ENCODE measurements at regions not wholly inside any gene's neighbourhood (a gene's known extent, or its start where the extent isn't known, plus 50 kb on each side); places are given as distances from the start of the nearest gene placed in this dataset.
"Not testable (repeated sequence)": the region's sequence is repeated elsewhere in the genome, so short reads cannot be mapped to it uniquely, and the experiment has no call there.

DNA sequence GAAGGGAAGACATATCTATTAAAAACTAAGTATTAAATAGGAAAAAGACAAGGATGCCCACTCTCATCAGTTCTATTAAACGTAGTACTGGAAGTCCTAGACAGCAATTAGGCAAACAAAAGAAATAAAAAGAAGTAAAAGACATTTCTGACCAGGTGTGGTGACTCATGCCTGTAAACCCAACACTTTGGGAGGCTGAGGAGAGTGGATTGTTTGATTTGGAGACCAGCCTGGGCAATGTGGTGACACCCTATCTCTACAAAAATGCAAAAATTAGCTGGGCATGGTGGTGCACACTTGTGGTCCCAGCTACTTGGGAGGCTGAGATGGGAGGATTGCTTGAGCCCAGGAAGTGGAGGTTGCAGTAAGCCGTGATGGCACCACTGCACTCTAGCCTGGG is 1071.8 kb downstream of the FAT4 start:
- no peak for DNase-seq

DNA sequence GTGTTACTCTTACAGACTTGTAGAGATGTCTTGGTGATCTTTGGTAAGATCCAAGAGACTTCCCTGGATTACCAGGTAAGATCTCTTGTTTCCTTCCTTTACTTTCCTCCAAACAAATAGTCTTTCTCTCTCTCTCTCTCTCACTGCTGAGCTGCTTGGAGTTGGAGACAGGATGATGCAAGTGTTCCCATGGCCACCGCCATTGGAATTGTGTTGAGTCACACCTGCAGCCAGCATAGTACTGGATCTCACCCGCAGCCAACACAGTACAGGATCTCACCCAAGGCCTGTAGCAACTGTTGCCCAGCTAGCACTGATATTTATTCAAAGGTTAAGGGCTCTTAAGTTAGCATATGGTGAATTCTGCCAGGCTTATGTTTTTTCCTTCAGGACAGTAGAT is 1080.9 kb downstream of the FAT4 start:
- DNase-seq = no peak

- DNase-seq = no peak
These were observed 1081.4 kb downstream of the FAT4 start for GRCh38 chr4:126396121-126396520.

DNA sequence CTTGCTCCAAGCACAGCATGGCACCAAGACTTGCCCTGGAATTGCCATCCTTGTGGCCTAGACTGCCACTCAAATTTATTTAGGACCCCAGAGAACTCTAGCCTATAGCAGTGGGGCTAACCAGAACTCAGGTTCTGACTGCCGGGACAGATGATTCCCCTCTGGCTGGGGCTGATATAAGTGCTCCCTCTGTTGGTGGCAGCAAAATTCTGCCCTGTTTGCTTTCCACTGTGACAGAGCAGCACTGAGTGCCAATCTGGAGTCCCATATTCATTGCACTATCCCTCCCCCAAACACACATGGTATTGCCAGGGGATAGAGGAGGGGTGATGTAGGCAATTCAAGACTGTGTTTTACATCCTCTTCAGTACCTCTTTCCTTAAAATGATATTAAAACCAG is 1081.9 kb downstream of the FAT4 start:
- DNase-seq = peak; percentile 6 to 13

DNA sequence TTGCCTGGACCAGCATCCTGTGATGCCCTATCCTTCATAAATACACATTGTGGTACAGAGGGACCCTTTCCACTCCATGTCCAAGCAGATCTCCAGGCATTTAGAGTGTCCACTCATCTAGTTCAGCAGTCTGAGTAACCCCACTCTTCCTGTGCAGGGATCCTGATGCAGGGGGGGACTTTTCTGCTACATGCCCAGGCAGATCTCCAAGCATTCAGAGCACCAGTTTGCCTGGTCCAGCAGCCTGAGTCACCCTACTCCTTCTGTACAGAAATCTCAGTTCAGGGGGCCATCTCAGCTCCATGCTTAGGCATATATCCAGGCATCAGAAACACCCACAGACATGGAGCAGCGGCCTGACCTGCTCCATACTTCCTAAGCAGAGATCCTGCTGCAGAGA is 1089.8 kb downstream of the FAT4 start:
- no peak for DNase-seq

- DNase-seq = peak; percentile 31 to 34
These were observed 1090.7 kb downstream of the FAT4 start for GRCh38 chr4:126405369-126405982.

GRCh38 chr4:126409746-126410145 is 1095.0 kb downstream of the FAT4 start:
- DNase-seq = no peak

DNA sequence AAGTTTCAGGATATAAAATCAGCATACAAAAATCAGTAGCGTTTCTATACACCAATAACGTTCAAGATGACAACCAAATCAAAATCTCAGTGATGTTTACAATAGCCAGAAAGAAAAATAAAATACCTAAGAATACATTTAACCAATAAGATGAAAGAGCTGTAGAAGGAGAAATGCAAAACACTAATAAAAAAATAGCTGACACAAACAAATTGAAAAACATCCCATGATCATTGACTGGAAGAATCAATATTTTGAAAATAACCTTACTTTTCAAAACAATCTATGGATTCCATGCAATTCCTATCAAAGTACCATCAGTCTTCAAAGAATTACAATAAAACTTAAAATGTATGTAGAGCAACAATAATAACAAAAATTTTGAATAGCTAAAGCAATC is 1096.3 kb downstream of the FAT4 start:
- no peak for DNase-seq

DNA sequence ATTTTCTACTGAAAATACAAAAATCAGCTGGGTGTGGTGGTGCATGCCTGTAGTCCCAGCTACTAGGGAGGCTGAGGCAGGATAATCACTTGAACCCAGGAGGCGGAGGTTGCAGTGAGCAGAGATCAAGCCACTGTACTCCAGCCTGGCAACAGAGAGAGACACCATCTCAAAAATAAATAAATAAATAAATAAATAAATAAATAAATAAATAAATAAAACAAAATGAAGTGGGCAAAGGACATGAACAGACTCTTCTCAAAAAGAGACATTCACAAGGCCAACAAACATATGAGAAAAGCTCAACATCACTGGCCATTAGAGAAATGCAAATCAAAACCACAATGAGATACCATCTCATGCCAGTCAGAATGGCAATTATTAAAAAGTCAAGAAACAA is 1097.6 kb downstream of the FAT4 start:
- DNase-seq = not testable (repeated sequence)

GRCh38 chr4:126414741-126415140 is 1100.0 kb downstream of the FAT4 start:
- no peak for DNase-seq

- no peak for DNase-seq
These were observed 1104.5 kb downstream of the FAT4 start for GRCh38 chr4:126419266-126419665.

- DNase-seq = no peak
These were observed 1113.1 kb downstream of the FAT4 start for GRCh38 chr4:126427853-126428252.

DNA sequence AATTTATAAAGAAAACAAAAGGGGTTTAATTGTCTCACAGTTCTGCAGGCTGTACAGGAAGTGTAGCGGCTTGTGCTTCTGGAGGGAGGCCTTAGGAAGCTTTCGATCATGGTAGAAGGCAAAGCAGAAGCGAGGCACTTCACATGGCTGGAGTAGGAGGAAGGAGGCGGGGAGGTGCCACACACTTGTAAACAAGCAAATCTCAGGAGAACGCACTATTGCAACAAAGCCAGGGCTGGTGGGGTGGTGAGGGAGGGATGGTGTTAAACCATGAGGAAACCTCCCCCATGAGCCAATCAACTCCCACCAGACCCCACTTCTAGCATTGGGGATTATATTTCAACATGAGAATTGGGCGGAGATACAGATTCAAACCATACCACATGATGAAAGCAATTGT is 1116.3 kb downstream of the FAT4 start:
- no peak for DNase-seq

DNA sequence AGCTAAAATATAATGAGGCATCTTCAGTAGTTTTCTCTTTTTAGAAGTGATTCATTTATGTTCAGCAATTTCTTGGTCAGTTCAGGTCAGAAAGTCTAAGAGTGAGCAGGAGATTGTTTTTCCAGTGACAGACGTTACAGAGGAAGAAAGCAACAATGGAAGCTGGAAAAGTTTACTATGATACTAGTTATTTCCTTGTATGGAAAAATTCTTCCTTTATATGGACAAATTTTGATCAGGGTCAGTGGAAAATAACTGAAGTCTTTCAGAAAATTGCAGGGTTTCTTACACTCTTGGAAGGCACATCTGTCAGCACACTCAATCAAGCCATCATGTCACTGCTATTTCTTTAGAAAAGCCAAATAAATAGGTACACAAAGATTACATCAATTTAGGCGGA is 1120.7 kb downstream of the FAT4 start:
- no peak for DNase-seq

- DNase-seq = no peak
These were observed 1125.5 kb downstream of the FAT4 start for GRCh38 chr4:126440297-126440696.

DNA sequence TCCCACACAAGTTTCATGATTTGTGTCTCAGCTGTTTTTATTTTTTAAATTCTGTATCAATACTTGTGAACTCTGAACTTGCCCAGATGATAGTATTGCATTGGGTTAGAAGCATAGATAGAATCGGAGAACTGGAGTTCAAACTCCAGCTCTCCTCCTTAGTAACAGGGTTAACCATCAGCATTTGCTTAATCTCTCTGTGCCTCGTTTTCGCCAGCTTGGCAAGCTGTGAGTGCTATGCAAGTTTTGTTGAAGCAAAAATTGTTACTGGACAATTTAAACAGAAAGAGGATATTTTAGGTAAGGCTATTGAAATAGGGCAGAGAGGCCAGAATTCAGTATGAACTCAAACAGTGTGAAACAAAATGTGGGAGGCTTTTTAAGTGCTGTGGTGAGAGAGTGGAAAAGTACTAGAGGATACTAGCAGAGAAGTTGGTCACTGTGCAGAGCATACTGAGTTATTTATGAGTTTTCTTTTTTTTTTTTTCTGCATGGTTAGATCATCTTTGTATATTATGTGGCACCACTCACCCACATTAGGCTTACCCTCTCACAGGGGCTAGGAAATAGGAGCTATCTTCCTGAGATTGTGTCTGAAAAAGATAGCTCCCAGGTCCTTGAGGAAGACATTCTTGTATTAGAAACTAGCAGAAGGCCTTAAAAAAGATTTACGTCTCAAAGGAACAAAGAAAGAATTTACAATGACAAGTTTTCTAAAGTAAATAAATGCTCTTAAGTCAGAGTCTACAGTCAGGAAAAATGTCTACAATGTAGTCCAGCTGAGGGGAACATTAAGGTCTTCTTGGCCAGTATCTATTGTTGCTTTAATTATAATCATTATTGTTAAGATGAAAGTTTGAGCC is 1126.6 kb downstream of the FAT4 start:
- DNase-seq = peak in 1 of 2 experiments; percentile 15

DNA sequence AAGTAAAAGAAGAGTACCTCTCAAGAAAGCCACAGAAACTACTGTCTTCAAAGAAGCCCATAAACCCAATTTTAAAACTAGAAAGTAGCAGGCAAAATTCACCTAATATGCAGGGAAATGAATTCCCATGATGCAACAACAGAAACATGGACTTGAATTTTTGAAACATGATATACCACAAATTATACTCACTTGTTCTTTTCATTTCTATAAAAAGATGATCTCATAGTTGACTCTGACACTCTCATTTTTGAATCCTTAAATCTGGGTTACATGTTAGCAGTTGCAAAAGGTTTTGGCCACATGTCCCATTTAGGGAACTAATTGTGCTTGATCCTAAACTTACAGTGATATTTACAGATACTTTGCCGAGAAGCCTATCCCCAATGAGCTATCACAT is 1130.8 kb downstream of the FAT4 start:
- no peak for DNase-seq

GRCh38 chr4:126446917-126447316 is 1132.2 kb downstream of the FAT4 start:
- no peak for DNase-seq

DNA sequence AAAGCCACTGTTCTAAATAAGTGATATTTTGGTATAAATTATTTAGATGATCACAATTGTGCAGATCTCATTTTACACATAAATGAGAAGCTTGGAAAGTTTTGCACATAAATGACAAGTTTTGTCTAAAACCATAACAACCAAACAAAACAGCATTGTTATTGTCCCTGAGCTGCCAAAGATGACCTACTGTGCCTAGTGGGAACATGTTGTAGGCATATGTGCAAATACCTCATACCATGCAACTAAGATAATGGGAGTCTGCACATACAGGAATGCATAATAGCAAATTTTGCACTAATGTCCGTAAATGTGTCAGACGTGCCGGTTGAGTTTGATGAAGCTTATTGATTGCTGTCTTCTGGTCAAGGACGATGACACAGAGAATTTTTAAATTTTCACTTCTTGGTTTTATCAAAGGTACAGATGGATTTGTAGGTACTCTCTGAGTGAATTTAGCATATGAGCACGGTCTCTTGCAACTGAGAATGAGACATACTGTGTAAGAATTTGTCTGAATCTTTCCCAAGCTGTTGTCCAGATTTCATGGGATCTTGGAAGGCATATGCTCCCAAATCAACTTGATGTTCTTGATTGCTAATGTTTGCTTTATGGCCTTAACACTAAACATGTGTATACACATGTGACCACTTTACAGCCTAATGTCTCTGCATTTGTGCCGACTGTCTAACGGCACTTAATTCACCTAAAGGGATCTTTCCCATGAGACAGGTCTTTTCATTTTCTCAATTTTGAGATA is 1133.5 kb downstream of the FAT4 start:
- no peak for DNase-seq

GRCh38 chr4:126451237-126451873 is 1136.6 kb downstream of the FAT4 start:
- DNase-seq = no peak

- DNase-seq = no peak
These were observed 1141.1 kb downstream of the FAT4 start for GRCh38 chr4:126455865-126456264.

DNA sequence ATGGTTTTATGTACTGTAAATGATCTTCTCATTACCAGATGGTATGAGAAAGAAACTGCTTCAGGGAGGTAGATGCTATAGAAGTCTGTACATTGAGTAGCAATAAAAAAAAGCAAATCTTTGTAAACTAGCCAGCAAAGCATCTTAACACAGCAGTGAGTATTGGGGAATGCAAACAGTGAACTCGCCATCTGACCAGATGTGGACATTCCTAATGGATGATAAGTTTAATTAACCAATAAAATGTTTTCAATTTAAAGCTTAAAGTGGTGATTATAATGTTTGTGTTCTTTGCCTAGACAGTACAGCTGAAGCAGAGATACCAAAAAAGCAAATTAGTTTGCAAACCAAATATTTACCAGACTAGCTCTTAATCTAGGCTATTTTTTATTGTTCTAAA is 1144.2 kb downstream of the FAT4 start:
- DNase-seq = no peak

GRCh38 chr4:126465341-126465740 is 1150.6 kb downstream of the FAT4 start:
- no peak for DNase-seq

All from Kasumi-1 (cell line).